ENCODE measurements at regions not wholly inside any gene's neighbourhood (a gene's known extent, or its start where the extent isn't known, plus 50 kb on each side); places are given as distances from the start of the nearest gene placed in this dataset.
A peak's percentile ranks its signal among the peaks of the same experiment; 100 is the strongest.

GRCh38 chr4:159498446-159499115, 395.7 kb downstream of the RAPGEF2 start (continued):
- TF ChIP-seq BHLHE40 (IDR thresholded peaks at IDR 0.05; ENCODE audit: low read length) (peak; percentile 46; the same call in 1 of the 2 replicates), FOXA3 (CRISPR knock-in tag; IDR thresholded peaks at IDR 0.05) (peak; percentile 15; the same call in 1 of the 2 replicates), SOX13 (IDR thresholded peaks at IDR 0.05) (peak; percentile 35; the same call in 1 of the 2 replicates), SOX13 (CRISPR knock-in tag; conservative IDR thresholded peaks at IDR 0.05 in 1 of 2, IDR thresholded peaks at IDR 0.05 in 1 of 2) (peak in 1 of 2 experiments; percentile 69; a peak in 2 of 4 replicates), EP300 (IDR thresholded peaks at IDR 0.05; ENCODE audit: low read depth in 2 of 2, low read length in 2 of 2) (0 out of 4 replicates have a peak, but pooled peaks of 1 of the 2 experiments have one; percentile 12), EP300 (CRISPR knock-in tag; IDR thresholded peaks at IDR 0.05; ENCODE audit: borderline replicate concordance) (no peak), ZNF562 (CRISPR knock-in tag; IDR thresholded peaks at IDR 0.05; ENCODE audit: borderline replicate concordance) (no peak), AFF4 (CRISPR knock-in tag; IDR thresholded peaks at IDR 0.05) (no peak), FOXP1 (IDR thresholded peaks at IDR 0.05) (no peak), FOXP1 (CRISPR knock-in tag; IDR thresholded peaks at IDR 0.05) (peak; percentile 68), SOX5 (CRISPR knock-in tag; IDR thresholded peaks at IDR 0.05; ENCODE audit: borderline replicate concordance) (peak; percentile 75), NR2F1 (CRISPR knock-in tag; IDR thresholded peaks at IDR 0.05) (0 out of 4 replicates have a peak, but pooled peaks of 1 of the 2 experiments have one; percentile 23), SAP130 (CRISPR knock-in tag; IDR thresholded peaks at IDR 0.05; ENCODE audit: low read depth) (no peak), CEBPB (IDR thresholded peaks at IDR 0.05; ENCODE audit: borderline replicate concordance, low read depth, low read length) (peak; percentile 89), SOX6 (IDR thresholded peaks at IDR 0.05) (no peak), SOX6 (CRISPR knock-in tag; IDR thresholded peaks at IDR 0.05) (peak; percentile 76)
